SK-N-SH treated with all-trans-retinoic acid at 6 μM for 48 hours (cell line): ENCODE measurements at regions not wholly inside any gene's neighbourhood (a gene's known extent, or its start where the extent isn't known, plus 50 kb on each side); places are given as distances from the start of the nearest gene placed in this dataset.

Experiments
- ARNTL ChIP-seq: fragments of 450-650 bp; formaldehyde crosslinking; IDR thresholded peaks from 2 replicates; pipeline ENCODE4 v1.5.0; 2020; ENCODE audit warnings: low read depth, mild to moderate bottlenecking, moderate library complexity, borderline replicate concordance
- ESRRG ChIP-seq: fragments of 250-450 bp; sonication (Bioruptor Pico); IDR thresholded peaks from 2 replicates; pipeline ENCODE4 v1.6.1; 2021; ENCODE audit warnings: mild to moderate bottlenecking
- ISL1 ChIP-seq: fragments of 250-450 bp; sonication (Bioruptor Pico); IDR thresholded peaks from 2 replicates; pipeline ENCODE4 v2.1.2; 2022; ENCODE audit warnings: mild to moderate bottlenecking, moderate library complexity
- SNAI2 ChIP-seq: fragments of 250-450 bp; sonication (Bioruptor Pico); IDR thresholded peaks from 2 replicates; pipeline ENCODE4 v1.5.0; 2020; ENCODE audit warnings: mild to moderate bottlenecking, moderate library complexity
- ZFP3 ChIP-seq: fragments of 250-450 bp; sonication (Bioruptor Pico); IDR thresholded peaks from 2 replicates; pipeline ENCODE4 v1.5.0; 2020; ENCODE audit warnings: mild to moderate bottlenecking, moderate library complexity
- ZFP30 ChIP-seq: fragments of 450-650 bp; formaldehyde crosslinking; IDR thresholded peaks from 2 replicates; pipeline ENCODE4 v1.5.0; 2022; ENCODE audit warnings: mild to moderate bottlenecking, moderate library complexity
- TF ChIP-seq, protein P1 (sequence below): fragments of 250-450 bp; sonication (Bioruptor Pico); IDR thresholded peaks from 2 replicates; pipeline ENCODE4 v1.8.0; 2020; ENCODE audit warnings: mild to moderate bottlenecking, moderate library complexity, borderline replicate concordance
- TF ChIP-seq, protein P2 (sequence below): fragments of 250-450 bp; sonication (Bioruptor Pico); IDR thresholded peaks from 2 replicates; pipeline ENCODE4 v1.5.1; 2020; ENCODE audit warnings: low read depth, mild to moderate bottlenecking, moderate library complexity

DNA sequence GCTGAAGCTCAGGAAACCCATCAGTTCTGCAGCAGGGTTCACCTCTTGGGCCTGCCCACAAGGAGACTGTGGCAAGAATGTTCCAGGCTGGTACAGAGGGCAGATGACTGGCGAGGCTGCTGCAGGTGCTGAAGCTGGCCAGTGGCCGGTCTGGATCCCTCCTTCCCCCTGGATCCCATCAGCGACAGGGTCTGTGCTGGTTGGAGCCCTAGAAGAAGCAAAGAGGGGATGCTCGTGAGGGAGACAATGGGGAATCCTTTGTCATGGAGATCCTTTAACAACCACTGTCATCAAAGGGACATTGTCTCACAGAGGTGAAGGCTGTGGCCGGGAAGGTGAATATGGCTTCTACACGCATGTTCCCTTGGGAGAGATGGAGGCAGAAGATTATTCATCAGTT lies 211.4 kb upstream of the TMEM132C start:
- TF ChIP-seq, protein P1, sequence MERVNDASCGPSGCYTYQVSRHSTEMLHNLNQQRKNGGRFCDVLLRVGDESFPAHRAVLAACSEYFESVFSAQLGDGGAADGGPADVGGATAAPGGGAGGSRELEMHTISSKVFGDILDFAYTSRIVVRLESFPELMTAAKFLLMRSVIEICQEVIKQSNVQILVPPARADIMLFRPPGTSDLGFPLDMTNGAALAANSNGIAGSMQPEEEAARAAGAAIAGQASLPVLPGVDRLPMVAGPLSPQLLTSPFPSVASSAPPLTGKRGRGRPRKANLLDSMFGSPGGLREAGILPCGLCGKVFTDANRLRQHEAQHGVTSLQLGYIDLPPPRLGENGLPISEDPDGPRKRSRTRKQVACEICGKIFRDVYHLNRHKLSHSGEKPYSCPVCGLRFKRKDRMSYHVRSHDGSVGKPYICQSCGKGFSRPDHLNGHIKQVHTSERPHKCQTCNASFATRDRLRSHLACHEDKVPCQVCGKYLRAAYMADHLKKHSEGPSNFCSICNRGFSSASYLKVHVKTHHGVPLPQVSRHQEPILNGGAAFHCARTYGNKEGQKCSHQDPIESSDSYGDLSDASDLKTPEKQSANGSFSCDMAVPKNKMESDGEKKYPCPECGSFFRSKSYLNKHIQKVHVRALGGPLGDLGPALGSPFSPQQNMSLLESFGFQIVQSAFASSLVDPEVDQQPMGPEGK (CRISPR knock-in tag), result no peak
- TF ChIP-seq, protein P2, sequence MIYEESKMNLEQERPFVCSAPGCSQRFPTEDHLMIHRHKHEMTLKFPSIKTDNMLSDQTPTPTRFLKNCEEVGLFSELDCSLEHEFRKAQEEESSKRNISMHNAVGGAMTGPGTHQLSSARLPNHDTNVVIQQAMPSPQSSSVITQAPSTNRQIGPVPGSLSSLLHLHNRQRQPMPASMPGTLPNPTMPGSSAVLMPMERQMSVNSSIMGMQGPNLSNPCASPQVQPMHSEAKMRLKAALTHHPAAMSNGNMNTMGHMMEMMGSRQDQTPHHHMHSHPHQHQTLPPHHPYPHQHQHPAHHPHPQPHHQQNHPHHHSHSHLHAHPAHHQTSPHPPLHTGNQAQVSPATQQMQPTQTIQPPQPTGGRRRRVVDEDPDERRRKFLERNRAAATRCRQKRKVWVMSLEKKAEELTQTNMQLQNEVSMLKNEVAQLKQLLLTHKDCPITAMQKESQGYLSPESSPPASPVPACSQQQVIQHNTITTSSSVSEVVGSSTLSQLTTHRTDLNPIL (CRISPR knock-in tag), result no peak
- TF ChIP-seq ZFP3 (no peak), SNAI2 (CRISPR knock-in tag) (no peak), ZFP30 (CRISPR knock-in tag) (no peak), ESRRG (no peak), ISL1 (no peak), ARNTL (CRISPR knock-in tag) (no peak)
